Panc1 (cell line): ENCODE measurements at regions not wholly inside any gene's neighbourhood (a gene's known extent, or its start where the extent isn't known, plus 50 kb on each side); places are given as distances from the start of the nearest gene placed in this dataset.

Experiments
- ATAC-seq: fragments of 200-7000 bp; cut with Tn5 transposase; 2 replicates; pipeline ENCODE4 v1.9.1; 2020; ENCODE audit warnings: mild to moderate bottlenecking, moderate library complexity
- BruUV-seq: library from RNA; stranded (reverse); fragments of 400-500 nt; replicated peaks from 2 replicates; lab custom pipeline; 2021; lab: Mats Ljungman, UMichigan
- CTCF ChIA-PET: fragments of 300-600 bp; sonication (Branson Sonifier 250); formaldehyde crosslinking; loops from one replicate; lab custom pipeline; 2022; ENCODE audit warnings: antibody characterized with exemption; lab: Charles Lee
- POLR2A ChIA-PET: fragments of 300-600 bp; sonication (Branson Sonifier 250); formaldehyde crosslinking; loops from one replicate; lab custom pipeline; 2022; ENCODE audit warnings: antibody characterized with exemption; lab: Charles Lee
- DNase-seq: peaks from one replicate; pipeline ENCODE4 v3.0.0-alpha.2; 2010; ENCODE audit warnings: low read depth, low spot score
- H3K27ac ChIP-seq: 2 replicates; pipeline ENCODE4 v1.5.1; 2011; ENCODE audit warnings: mild to moderate bottlenecking, low read length, inconsistent platforms
- H3K27me3 ChIP-seq: fragments of 200-500 bp; sonication (Bioruptor generic); 2 replicates; pipeline ENCODE4 v1.6.0; 2014; ENCODE audit warnings: low read length, inconsistent platforms; ENCODE audit not compliant: control insufficient read depth, insufficient read depth
- H3K36me3 ChIP-seq: fragments of 200-500 bp; sonication (Bioruptor generic); 2 replicates; pipeline ENCODE4 v1.5.1; 2014; ENCODE audit warnings: inconsistent platforms, mild to moderate bottlenecking, low read length, moderate library complexity; ENCODE audit not compliant: control insufficient read depth, insufficient read depth
- H3K4me1 ChIP-seq: 2 replicates; pipeline ENCODE4 v1.5.1; 2011; ENCODE audit warnings: inconsistent platforms, mild to moderate bottlenecking, low read length, moderate library complexity; ENCODE audit not compliant: control insufficient read depth, insufficient read depth
- H3K4me3 ChIP-seq, 2 experiments: 2 replicates each; pipeline ENCODE4 v1.5.1; 2011 to 2012; ENCODE audit warnings: low read depth in 2 of 2, low read length in 2 of 2, mild to moderate bottlenecking in 2 of 2, inconsistent platforms in 1 of 2, moderate library complexity in 1 of 2
- H3K9me3 ChIP-seq: fragments of 200-500 bp; sonication (Bioruptor generic); 2 replicates; pipeline ENCODE4 v1.5.1; 2014; ENCODE audit warnings: low read depth, mild to moderate bottlenecking, inconsistent platforms, low read length, moderate library complexity; ENCODE audit not compliant: control insufficient read depth, insufficient read depth
- CTCF ChIP-seq: fragments of 450-650 bp; IDR thresholded peaks from 2 replicates; pipeline ENCODE4 v1.5.1; 2017; ENCODE audit warnings: mild to moderate bottlenecking
- POLR2AphosphoS5 ChIP-seq: IDR thresholded peaks from 2 replicates; pipeline ENCODE4 v1.6.1; 2012; ENCODE audit warnings: mild to moderate bottlenecking, low read depth, low read length, moderate library complexity
- REST ChIP-seq, 2 experiments: IDR thresholded peaks; 2 replicates each; pipeline ENCODE4 v1.6.1; 2011 to 2012; ENCODE audit warnings: low read depth in 2 of 2, control low read depth in 1 of 2, low read length in 1 of 2, mild to moderate bottlenecking in 1 of 2, moderate library complexity in 1 of 2; ENCODE audit not compliant: insufficient read depth in 1 of 2
- SIN3A ChIP-seq: IDR thresholded peaks from 2 replicates; pipeline ENCODE4 v1.6.1; 2012; ENCODE audit warnings: low read depth, mild to moderate bottlenecking, low read length, moderate library complexity, borderline replicate concordance; ENCODE audit not compliant: insufficient read depth
- TCF7L2 ChIP-seq: IDR thresholded peaks from 2 replicates; pipeline ENCODE4 v1.6.1; 2011; ENCODE audit warnings: mild to moderate bottlenecking, low read depth, low read length, inconsistent platforms
- in situ Hi-C: cut with HindIII; loops from 2 replicates; pipeline ENCODE4 v1.10.0; 2016; ENCODE audit warnings: low sequenced_read_pairs, low pct_unique_long_range_greater_than_20kb
- intact Hi-C: fragments of 100-400 bp; cut with micrococcal nuclease; formaldehyde crosslinking; loops from one replicate; pipeline ENCODE4 v1.10.0; 2022; ENCODE audit not compliant: unreplicated experiment

DNA sequence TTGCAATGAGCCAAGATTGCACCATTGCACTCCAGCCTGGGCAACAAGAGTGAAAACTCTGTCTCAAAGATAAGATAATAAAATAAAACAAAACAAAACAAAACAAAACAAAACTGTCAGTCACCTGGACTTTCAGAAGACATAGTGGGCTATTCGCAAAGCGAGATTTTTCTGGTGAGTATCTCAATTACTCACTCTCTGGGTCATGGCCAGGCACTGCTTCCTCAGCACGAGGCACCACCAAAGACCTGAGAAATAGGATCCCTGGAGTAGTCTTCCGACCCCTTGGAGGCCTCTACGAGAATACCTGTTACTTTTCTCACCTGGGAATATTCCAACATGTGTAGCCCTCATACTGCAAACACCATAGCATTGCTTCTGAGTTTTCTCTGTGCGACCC, 201.7 kb upstream of the ZNF618 start:
- Histone ChIP-seq H3K9me3 (no peaks in the 10 kb centered on the region), H3K4me1 (no peaks in the 10 kb centered on the region), H3K27me3 (peaks cover 5% of the 10 kb centered on the region), H3K36me3 (no peaks in the 10 kb centered on the region), H3K4me3 (no peak overlapping the region), H3K27ac (no peak overlapping the region)
- in situ Hi-C loops (no loop called here), intact Hi-C loops (no loop called here)
- CTCF ChIA-PET = interaction anchor here (0.5 kb wide), 1 partner anchor 313 kb away, joined by 8 read pairs; no protein-coding TSS in a partner anchor
- TF ChIP-seq CTCF (no peak), TCF7L2 (no peak), REST (IDR thresholded peaks at IDR 0.05; ENCODE audit: insufficient read depth in 1 of 2, low read depth in 2 of 2, low read length in 1 of 2) (no peak), SIN3A (no peak), POLR2AphosphoS5 (no peak)
- BruUV-seq = no TSS peak
- ATAC-seq = no peak
- no peak for DNase-seq
- POLR2A ChIA-PET = no interaction called here

DNA sequence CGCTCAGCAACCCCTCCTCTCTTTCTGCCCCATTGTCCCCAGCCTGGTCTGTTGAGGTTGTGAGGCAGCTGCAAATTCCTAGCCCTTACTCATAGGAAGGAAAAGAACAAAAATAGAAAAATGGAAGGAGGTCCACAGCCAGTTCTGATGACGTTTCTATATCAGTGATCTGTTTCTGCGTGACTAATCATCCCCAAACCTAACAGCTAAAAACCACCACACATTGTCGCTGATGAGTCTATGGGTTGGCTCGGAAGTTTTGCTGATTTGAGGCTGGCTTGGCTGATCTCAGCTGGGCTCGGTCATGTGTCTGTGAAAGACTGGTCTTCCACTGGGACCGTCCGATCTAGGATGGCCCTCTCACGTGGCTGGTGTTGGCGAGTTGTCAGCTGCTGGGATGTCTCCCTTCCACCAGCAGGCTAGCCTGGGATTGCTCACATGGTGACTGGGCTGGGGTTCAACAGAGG, 200.6 kb upstream of the ZNF618 start:
- no peaks in the 10 kb centered on the region for H3K36me3 ChIP-seq
- BruUV-seq = no TSS peak
- CTCF ChIA-PET = no interaction called here
- TF ChIP-seq CTCF (no peak), REST (IDR thresholded peaks at IDR 0.05; ENCODE audit: insufficient read depth in 1 of 2, low read depth in 2 of 2, low read length in 1 of 2) (no peak), POLR2AphosphoS5 (no peak), TCF7L2 (no peak)
- no peaks in the 10 kb centered on the region for H3K9me3 ChIP-seq
- H3K4me1 ChIP-seq = no peaks in the 10 kb centered on the region
- DNase-seq (no peak), ATAC-seq (no peak)
- POLR2A ChIA-PET = no interaction called here
- in situ Hi-C loops (no loop called here), intact Hi-C loops (no loop called here)
- H3K27me3 ChIP-seq = peaks cover 5% of the 10 kb centered on the region
- H3K4me3 ChIP-seq = no peak overlapping the region
- no peak overlapping the region for H3K27ac ChIP-seq
